Neural progenitor cell (in vitro differentiated cells): ENCODE measurements at regions not wholly inside any gene's neighbourhood (a gene's known extent, or its start where the extent isn't known, plus 50 kb on each side); places are given as distances from the start of the nearest gene placed in this dataset.

Experiments
- CTCF ChIP-seq: fragments of 200-600 bp; sonication (generic); IDR thresholded peaks from 2 replicates; pipeline ENCODE4 v1.5.1; 2017; ENCODE audit warnings: antibody characterized with exemption, mild to moderate bottlenecking
- EZH2 ChIP-seq: fragments of 200-600 bp; sonication (generic); IDR thresholded peaks from 2 replicates; pipeline ENCODE4 v1.6.1; 2017; ENCODE audit warnings: antibody characterized with exemption, mild to moderate bottlenecking, moderate library complexity

GRCh38 chr1:221887415-221887746 lies 145.5 kb upstream of the DUSP10 start:
- no peak for TF ChIP-seq CTCF
- TF ChIP-seq EZH2, result no peak
